ENCODE measurements at regions not wholly inside any gene's neighbourhood (a gene's known extent, or its start where the extent isn't known, plus 50 kb on each side); places are given as distances from the start of the nearest gene placed in this dataset.

- TF ChIP-seq EZH2phosphoT487 (IDR thresholded peaks at IDR 0.05; ENCODE audit: borderline replicate concordance, low read depth) (no peak), SMC3 (IDR thresholded peaks at IDR 0.05; ENCODE audit: low read depth, low read length) (no peak), FOXJ3 (CRISPR knock-in tag; IDR thresholded peaks at IDR 0.05) (no peak), NRF1 (IDR thresholded peaks at IDR 0.05; ENCODE audit: low read depth, low read length) (no peak), CTCF (IDR thresholded peaks at IDR 0.05) (no peak)
Observed at GRCh38 chr4:98712607-98713006, 54.2 kb upstream of the TSPAN5 start.

Data from SK-N-SH (cell line).